Panc1 (cell line): ENCODE measurements at regions not wholly inside any gene's neighbourhood (a gene's known extent, or its start where the extent isn't known, plus 50 kb on each side); places are given as distances from the start of the nearest gene placed in this dataset.

ENCODE experiments used
- ATAC-seq: fragments of 200-7000 bp; cut with Tn5 transposase; 2 replicates; pipeline ENCODE4 v1.9.1; 2020; ENCODE audit warnings: mild to moderate bottlenecking, moderate library complexity
- BruUV-seq: library from RNA; stranded (reverse); fragments of 400-500 nt; replicated peaks from 2 replicates; lab custom pipeline; 2021; lab: Mats Ljungman, UMichigan
- CTCF ChIA-PET: fragments of 300-600 bp; sonication (Branson Sonifier 250); formaldehyde crosslinking; loops from one replicate; lab custom pipeline; 2022; ENCODE audit warnings: antibody characterized with exemption; lab: Charles Lee
- POLR2A ChIA-PET: fragments of 300-600 bp; sonication (Branson Sonifier 250); formaldehyde crosslinking; loops from one replicate; lab custom pipeline; 2022; ENCODE audit warnings: antibody characterized with exemption; lab: Charles Lee
- DNase-seq: peaks from one replicate; pipeline ENCODE4 v3.0.0-alpha.2; 2010; ENCODE audit warnings: low read depth, low spot score
- H3K27ac ChIP-seq: 2 replicates; pipeline ENCODE4 v1.5.1; 2011; ENCODE audit warnings: mild to moderate bottlenecking, low read length, inconsistent platforms
- H3K27me3 ChIP-seq: fragments of 200-500 bp; sonication (Bioruptor generic); 2 replicates; pipeline ENCODE4 v1.6.0; 2014; ENCODE audit warnings: low read length, inconsistent platforms; ENCODE audit not compliant: control insufficient read depth, insufficient read depth
- H3K36me3 ChIP-seq: fragments of 200-500 bp; sonication (Bioruptor generic); 2 replicates; pipeline ENCODE4 v1.5.1; 2014; ENCODE audit warnings: inconsistent platforms, mild to moderate bottlenecking, low read length, moderate library complexity; ENCODE audit not compliant: control insufficient read depth, insufficient read depth
- H3K4me1 ChIP-seq: 2 replicates; pipeline ENCODE4 v1.5.1; 2011; ENCODE audit warnings: inconsistent platforms, mild to moderate bottlenecking, low read length, moderate library complexity; ENCODE audit not compliant: control insufficient read depth, insufficient read depth
- H3K4me3 ChIP-seq, 2 experiments: 2 replicates each; pipeline ENCODE4 v1.5.1; 2011 to 2012; ENCODE audit warnings: low read depth in 2 of 2, low read length in 2 of 2, mild to moderate bottlenecking in 2 of 2, inconsistent platforms in 1 of 2, moderate library complexity in 1 of 2
- H3K9me3 ChIP-seq: fragments of 200-500 bp; sonication (Bioruptor generic); 2 replicates; pipeline ENCODE4 v1.5.1; 2014; ENCODE audit warnings: low read depth, mild to moderate bottlenecking, inconsistent platforms, low read length, moderate library complexity; ENCODE audit not compliant: control insufficient read depth, insufficient read depth
- POLR2AphosphoS5 ChIP-seq: IDR thresholded peaks from 2 replicates; pipeline ENCODE4 v1.6.1; 2012; ENCODE audit warnings: mild to moderate bottlenecking, low read depth, low read length, moderate library complexity
- SIN3A ChIP-seq: IDR thresholded peaks from 2 replicates; pipeline ENCODE4 v1.6.1; 2012; ENCODE audit warnings: low read depth, mild to moderate bottlenecking, low read length, moderate library complexity, borderline replicate concordance; ENCODE audit not compliant: insufficient read depth
- TCF7L2 ChIP-seq: IDR thresholded peaks from 2 replicates; pipeline ENCODE4 v1.6.1; 2011; ENCODE audit warnings: mild to moderate bottlenecking, low read depth, low read length, inconsistent platforms
- in situ Hi-C: cut with HindIII; loops from 2 replicates; pipeline ENCODE4 v1.10.0; 2016; ENCODE audit warnings: low sequenced_read_pairs, low pct_unique_long_range_greater_than_20kb
- intact Hi-C: fragments of 100-400 bp; cut with micrococcal nuclease; formaldehyde crosslinking; loops from one replicate; pipeline ENCODE4 v1.10.0; 2022; ENCODE audit not compliant: unreplicated experiment
- TF ChIP-seq, protein P1 (sequence below), 2 experiments: IDR thresholded peaks; 2 replicates each; pipeline ENCODE4 v1.6.1; 2011 to 2012; ENCODE audit warnings: low read depth in 2 of 2, control low read depth in 1 of 2, low read length in 1 of 2, mild to moderate bottlenecking in 1 of 2, moderate library complexity in 1 of 2; ENCODE audit not compliant: insufficient read depth in 1 of 2
- TF ChIP-seq, protein P2 (sequence below): fragments of 450-650 bp; IDR thresholded peaks from 2 replicates; pipeline ENCODE4 v1.5.1; 2017; ENCODE audit warnings: mild to moderate bottlenecking

DNA sequence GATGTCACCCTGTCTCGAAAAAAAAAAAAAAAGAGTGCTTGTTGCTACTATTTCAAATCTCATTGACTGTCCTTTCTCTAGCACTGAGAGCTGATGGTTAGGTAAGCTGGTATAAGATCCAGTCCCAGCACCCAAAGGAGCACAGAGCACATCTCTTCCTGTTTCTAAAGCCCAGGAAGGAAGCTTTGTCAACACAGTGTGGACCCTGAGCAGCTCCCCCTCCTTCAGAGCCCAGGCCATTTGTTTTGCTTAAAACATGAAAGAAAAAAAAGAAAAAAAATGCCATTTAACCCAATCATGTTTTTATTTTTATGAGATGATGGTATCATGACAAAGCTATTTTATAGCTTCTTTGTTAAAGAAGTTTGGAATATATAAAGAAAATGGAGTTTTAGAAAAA is 184.1 kb upstream of the DUSP10 start:
- no peak overlapping the region for H3K27ac ChIP-seq
- no peaks in the 10 kb centered on the region for H3K4me1 ChIP-seq
- no peak overlapping the region for H3K4me3 ChIP-seq
- in situ Hi-C loops (no loop called here), intact Hi-C loops (no loop called here)
- CTCF ChIA-PET: no interaction called here
- no peaks in the 10 kb centered on the region for H3K27me3 ChIP-seq
- POLR2A ChIA-PET: interaction anchor here (0.7 kb wide), 1 partner anchor 448 kb away, joined by 3 read pairs; no protein-coding TSS in a partner anchor
- BruUV-seq: no TSS peak
- H3K36me3 ChIP-seq: no peaks in the 10 kb centered on the region
- TF ChIP-seq SIN3A (no peak), TCF7L2 (no peak), POLR2AphosphoS5 (no peak)
- TF ChIP-seq, protein P1, sequence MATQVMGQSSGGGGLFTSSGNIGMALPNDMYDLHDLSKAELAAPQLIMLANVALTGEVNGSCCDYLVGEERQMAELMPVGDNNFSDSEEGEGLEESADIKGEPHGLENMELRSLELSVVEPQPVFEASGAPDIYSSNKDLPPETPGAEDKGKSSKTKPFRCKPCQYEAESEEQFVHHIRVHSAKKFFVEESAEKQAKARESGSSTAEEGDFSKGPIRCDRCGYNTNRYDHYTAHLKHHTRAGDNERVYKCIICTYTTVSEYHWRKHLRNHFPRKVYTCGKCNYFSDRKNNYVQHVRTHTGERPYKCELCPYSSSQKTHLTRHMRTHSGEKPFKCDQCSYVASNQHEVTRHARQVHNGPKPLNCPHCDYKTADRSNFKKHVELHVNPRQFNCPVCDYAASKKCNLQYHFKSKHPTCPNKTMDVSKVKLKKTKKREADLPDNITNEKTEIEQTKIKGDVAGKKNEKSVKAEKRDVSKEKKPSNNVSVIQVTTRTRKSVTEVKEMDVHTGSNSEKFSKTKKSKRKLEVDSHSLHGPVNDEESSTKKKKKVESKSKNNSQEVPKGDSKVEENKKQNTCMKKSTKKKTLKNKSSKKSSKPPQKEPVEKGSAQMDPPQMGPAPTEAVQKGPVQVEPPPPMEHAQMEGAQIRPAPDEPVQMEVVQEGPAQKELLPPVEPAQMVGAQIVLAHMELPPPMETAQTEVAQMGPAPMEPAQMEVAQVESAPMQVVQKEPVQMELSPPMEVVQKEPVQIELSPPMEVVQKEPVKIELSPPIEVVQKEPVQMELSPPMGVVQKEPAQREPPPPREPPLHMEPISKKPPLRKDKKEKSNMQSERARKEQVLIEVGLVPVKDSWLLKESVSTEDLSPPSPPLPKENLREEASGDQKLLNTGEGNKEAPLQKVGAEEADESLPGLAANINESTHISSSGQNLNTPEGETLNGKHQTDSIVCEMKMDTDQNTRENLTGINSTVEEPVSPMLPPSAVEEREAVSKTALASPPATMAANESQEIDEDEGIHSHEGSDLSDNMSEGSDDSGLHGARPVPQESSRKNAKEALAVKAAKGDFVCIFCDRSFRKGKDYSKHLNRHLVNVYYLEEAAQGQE (IDR thresholded peaks at IDR 0.05; ENCODE audit: insufficient read depth in 1 of 2, low read depth in 2 of 2, low read length in 1 of 2): no peak
- DNase-seq: no peak
- H3K9me3 ChIP-seq: no peaks in the 10 kb centered on the region
- ATAC-seq: no peak

DNA sequence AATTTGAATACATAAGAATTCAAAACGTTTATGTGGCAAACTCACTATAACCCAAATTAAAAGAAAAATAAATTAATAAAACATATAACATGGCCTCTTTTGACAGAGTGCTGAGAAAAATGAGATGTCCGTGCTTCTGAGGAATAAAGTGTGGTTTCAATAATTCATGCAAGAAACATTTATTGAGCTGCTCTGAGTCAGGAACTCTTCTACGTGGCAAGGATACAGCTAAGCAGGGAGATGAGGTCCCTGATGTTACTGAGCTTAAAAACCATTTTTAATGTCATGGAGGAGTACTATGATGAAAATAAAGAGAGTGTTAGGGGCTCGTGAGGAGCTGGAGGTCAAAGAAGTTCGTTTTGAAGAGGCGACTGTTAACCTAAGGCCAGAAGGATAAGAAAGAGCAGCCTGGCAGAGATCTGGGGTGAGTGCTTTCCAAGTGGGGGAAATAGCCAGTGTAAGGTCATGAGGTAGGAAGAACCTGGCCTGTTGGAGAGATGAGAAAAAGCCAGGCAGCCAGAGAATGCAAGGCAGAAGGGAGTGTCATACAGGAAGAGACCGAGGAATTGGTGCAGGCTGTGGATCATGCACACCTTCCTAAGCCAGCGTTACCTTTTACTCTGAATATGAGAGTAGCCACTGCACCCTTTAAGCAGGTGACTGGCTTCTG is 182.2 kb upstream of the DUSP10 start:
- intact Hi-C loops: no loop called here

More for the DNA sequence above, 182.2 kb upstream of the DUSP10 start:
- no peaks in the 10 kb centered on the region for H3K4me1 ChIP-seq
- BruUV-seq: no TSS peak
- no peak overlapping the region for H3K4me3 ChIP-seq
- TF ChIP-seq, protein P1 (IDR thresholded peaks at IDR 0.05; ENCODE audit: insufficient read depth in 1 of 2, low read depth in 2 of 2, low read length in 1 of 2): no peak
- TF ChIP-seq, protein P2, sequence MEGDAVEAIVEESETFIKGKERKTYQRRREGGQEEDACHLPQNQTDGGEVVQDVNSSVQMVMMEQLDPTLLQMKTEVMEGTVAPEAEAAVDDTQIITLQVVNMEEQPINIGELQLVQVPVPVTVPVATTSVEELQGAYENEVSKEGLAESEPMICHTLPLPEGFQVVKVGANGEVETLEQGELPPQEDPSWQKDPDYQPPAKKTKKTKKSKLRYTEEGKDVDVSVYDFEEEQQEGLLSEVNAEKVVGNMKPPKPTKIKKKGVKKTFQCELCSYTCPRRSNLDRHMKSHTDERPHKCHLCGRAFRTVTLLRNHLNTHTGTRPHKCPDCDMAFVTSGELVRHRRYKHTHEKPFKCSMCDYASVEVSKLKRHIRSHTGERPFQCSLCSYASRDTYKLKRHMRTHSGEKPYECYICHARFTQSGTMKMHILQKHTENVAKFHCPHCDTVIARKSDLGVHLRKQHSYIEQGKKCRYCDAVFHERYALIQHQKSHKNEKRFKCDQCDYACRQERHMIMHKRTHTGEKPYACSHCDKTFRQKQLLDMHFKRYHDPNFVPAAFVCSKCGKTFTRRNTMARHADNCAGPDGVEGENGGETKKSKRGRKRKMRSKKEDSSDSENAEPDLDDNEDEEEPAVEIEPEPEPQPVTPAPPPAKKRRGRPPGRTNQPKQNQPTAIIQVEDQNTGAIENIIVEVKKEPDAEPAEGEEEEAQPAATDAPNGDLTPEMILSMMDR: no peak
- no peak for TF ChIP-seq SIN3A
- no peak for TF ChIP-seq POLR2AphosphoS5
- TF ChIP-seq TCF7L2: no peak
- H3K27ac ChIP-seq: no peak overlapping the region
- DNase-seq (no peak), ATAC-seq (no peak)
- no peaks in the 10 kb centered on the region for H3K9me3 ChIP-seq
- no peaks in the 10 kb centered on the region for H3K27me3 ChIP-seq
- no peaks in the 10 kb centered on the region for H3K36me3 ChIP-seq
- CTCF ChIA-PET: no interaction called here
- in situ Hi-C loops: no loop called here
- POLR2A ChIA-PET: no interaction called here
